ENCODE measurements at regions not wholly inside any gene's neighbourhood (a gene's known extent, or its start where the extent isn't known, plus 50 kb on each side); places are given as distances from the start of the nearest gene placed in this dataset.

- TF ChIP-seq CTCF (IDR thresholded peaks at IDR 0.05) = no peak
- TF ChIP-seq POLR2A (IDR thresholded peaks at IDR 0.05) = no peak
These were observed 67.9 kb upstream of the THBS2 start for GRCh38 chr6:169321546-169321945.
